WERI-Rb-1 (cell line): ENCODE measurements at regions not wholly inside any gene's neighbourhood (a gene's known extent, or its start where the extent isn't known, plus 50 kb on each side); places are given as distances from the start of the nearest gene placed in this dataset.

ENCODE experiments used
- DNase-seq: peaks from one replicate; pipeline ENCODE4 v3.0.0-alpha.2; 2020
- H3K27ac ChIP-seq: fragments of 250-450 bp; sonication (Bioruptor Pico); 2 replicates; pipeline ENCODE4 v1.5.1; 2020; ENCODE audit warnings: mild to moderate bottlenecking, moderate library complexity
- H3K27me3 ChIP-seq: fragments of 250-450 bp; sonication (Bioruptor Pico); 2 replicates; pipeline ENCODE4 v1.5.1; 2021; ENCODE audit warnings: mild to moderate bottlenecking, low read depth, moderate library complexity; ENCODE audit not compliant: insufficient read depth, severe bottlenecking
- H3K36me3 ChIP-seq: fragments of 250-450 bp; sonication (Bioruptor Pico); 2 replicates; pipeline ENCODE4 v1.5.1; 2020; ENCODE audit warnings: mild to moderate bottlenecking, moderate library complexity
- H3K4me3 ChIP-seq: 2 replicates; pipeline ENCODE4 v1.5.1; 2011; ENCODE audit warnings: low read depth, mild to moderate bottlenecking, control low read depth, low read length
- H3K9me3 ChIP-seq: fragments of 250-450 bp; sonication (Bioruptor Pico); 2 replicates; pipeline ENCODE4 v1.5.1; 2021; ENCODE audit warnings: mild to moderate bottlenecking, moderate library complexity; ENCODE audit not compliant: severe bottlenecking
- CTCF ChIP-seq: IDR thresholded peaks from 2 replicates; pipeline ENCODE4 v1.5.1; 2011; ENCODE audit warnings: low read depth, mild to moderate bottlenecking, control low read depth, inconsistent platforms, low read length

DNA sequence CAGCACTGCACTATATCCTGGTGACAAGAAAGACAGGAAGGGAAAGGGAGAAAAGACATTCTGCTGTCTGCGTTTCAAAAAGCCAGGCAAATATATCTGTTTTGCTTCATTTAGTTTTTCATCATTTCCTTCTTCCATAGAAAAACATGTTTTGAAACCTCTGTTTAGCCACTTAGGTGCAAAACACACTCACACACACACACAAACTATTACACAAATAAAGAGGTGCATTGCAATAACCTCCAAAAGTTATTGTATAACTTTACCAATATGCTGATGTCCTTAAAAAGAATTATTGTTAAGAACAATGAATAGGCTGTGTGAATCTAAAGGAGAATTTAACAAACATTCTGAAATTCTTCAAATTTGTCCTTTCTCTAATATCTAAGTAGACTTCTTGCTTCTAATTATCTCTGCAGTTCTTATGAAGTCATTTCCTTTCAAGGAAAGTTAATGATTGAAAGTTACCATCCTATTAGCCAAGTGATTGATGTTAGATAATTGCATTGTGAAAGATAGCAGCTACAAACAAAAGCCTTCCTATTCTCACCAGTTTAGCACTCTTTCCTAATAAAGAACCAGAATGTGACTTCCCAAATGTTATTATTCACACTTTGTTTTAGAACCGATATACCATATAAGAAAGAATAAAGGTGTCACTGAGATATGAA is 516.7 kb downstream of the KCNJ3 start:
- no peak overlapping the region for H3K4me3 ChIP-seq

GRCh38 chr2:155209696-155210450 is 511.4 kb downstream of the KCNJ3 start:
- H3K27me3 ChIP-seq: no peaks in the 10 kb centered on the region
- H3K27ac ChIP-seq: no peak overlapping the region
- DNase-seq: no peak
- TF ChIP-seq CTCF: no peak
- no peaks in the 10 kb centered on the region for H3K9me3 ChIP-seq
- H3K4me3 ChIP-seq: no peak overlapping the region
- H3K36me3 ChIP-seq: no peaks in the 10 kb centered on the region

More for the DNA sequence above, 516.7 kb downstream of the KCNJ3 start:
- Histone ChIP-seq H3K27ac (no peak overlapping the region), H3K9me3 (no peaks in the 10 kb centered on the region), H3K27me3 (no peaks in the 10 kb centered on the region), H3K36me3 (no peaks in the 10 kb centered on the region)
- DNase-seq: no peak
- TF ChIP-seq CTCF: no peak

GRCh38 chr2:155203178-155203577 is 504.7 kb downstream of the KCNJ3 start:
- TF ChIP-seq CTCF: 0 out of 2 replicates have a peak, but pooled peaks have one; percentile 19
- Histone ChIP-seq H3K9me3 (no peaks in the 10 kb centered on the region), H3K27ac (no peak overlapping the region), H3K36me3 (no peaks in the 10 kb centered on the region), H3K4me3 (no peak overlapping the region), H3K27me3 (no peaks in the 10 kb centered on the region)
- DNase-seq: no peak

- Histone ChIP-seq H3K9me3 (no peaks in the 10 kb centered on the region), H3K4me3 (no peak overlapping the region), H3K27me3 (no peaks in the 10 kb centered on the region), H3K36me3 (no peaks in the 10 kb centered on the region), H3K27ac (no peak overlapping the region)
- TF ChIP-seq CTCF: no peak
- DNase-seq: no peak
These were observed 502.3 kb downstream of the KCNJ3 start for GRCh38 chr2:155200753-155201152.

DNA sequence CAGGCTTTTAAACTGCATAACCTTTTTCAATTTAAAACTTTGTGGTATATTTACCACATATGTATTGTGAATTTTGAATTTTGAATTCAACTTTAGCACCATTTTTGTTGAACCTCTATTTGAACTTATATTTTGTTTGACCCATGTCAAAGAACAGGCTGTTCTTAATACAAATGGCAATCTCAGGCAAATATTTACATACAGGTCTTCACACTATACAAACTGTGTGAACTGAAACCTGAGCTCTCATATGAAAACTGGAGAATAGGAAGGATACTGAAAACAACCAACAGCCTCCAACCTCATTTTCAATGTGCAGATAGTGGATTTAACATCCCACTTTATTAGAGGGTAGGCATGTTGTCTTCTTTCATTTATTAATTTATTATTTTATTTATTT is 491.8 kb downstream of the KCNJ3 start:
- Histone ChIP-seq H3K36me3 (no peaks in the 10 kb centered on the region), H3K4me3 (no peak overlapping the region), H3K9me3 (no peaks in the 10 kb centered on the region), H3K27ac (no peak overlapping the region), H3K27me3 (no peaks in the 10 kb centered on the region)
- no peak for DNase-seq
- no peak for TF ChIP-seq CTCF
